Osteoblast (primary cell): ENCODE measurements at regions not wholly inside any gene's neighbourhood (a gene's known extent, or its start where the extent isn't known, plus 50 kb on each side); places are given as distances from the start of the nearest gene placed in this dataset.

Experiments used
- DNase-seq: peaks from one replicate; pipeline ENCODE4 v3.0.0; 2011; ENCODE audit warnings: low spot score, mixed read lengths; ENCODE audit not compliant: insufficient read length; ENCODE audit errors: missing footprints
- H2AFZ ChIP-seq: 2 replicates; pipeline ENCODE4 v1.6.0; 2011; ENCODE audit warnings: mild to moderate bottlenecking, low read length
- H3K27ac ChIP-seq: 2 replicates; pipeline ENCODE4 v1.5.1; 2011; ENCODE audit warnings: mild to moderate bottlenecking, low read depth, low read length, moderate library complexity
- H3K27me3 ChIP-seq: 2 replicates; pipeline ENCODE4 v1.6.0; 2012; ENCODE audit warnings: mild to moderate bottlenecking, control low read depth, inconsistent platforms, low read length, moderate library complexity; ENCODE audit not compliant: insufficient read depth
- H3K36me3 ChIP-seq: 2 replicates; pipeline ENCODE4 v1.5.1; 2011; ENCODE audit warnings: mild to moderate bottlenecking, low read length, control low read depth, moderate library complexity; ENCODE audit not compliant: insufficient read depth
- H3K4me1 ChIP-seq: 2 replicates; pipeline ENCODE4 v1.5.1; 2011; ENCODE audit warnings: mild to moderate bottlenecking, low read length, control low read depth, moderate library complexity; ENCODE audit not compliant: insufficient read depth
- H3K4me2 ChIP-seq: 2 replicates; pipeline ENCODE4 v1.6.0; 2011; ENCODE audit warnings: mild to moderate bottlenecking, low read length; ENCODE audit not compliant: insufficient read depth
- H3K4me3 ChIP-seq: fragments of 200-600 bp; sonication (generic); 3 replicates; pipeline ENCODE4 v1.5.1; 2012; ENCODE audit warnings: mild to moderate bottlenecking, low read length, inconsistent platforms; ENCODE audit not compliant: insufficient read depth
- H3K79me2 ChIP-seq: 2 replicates; pipeline ENCODE4 v1.6.0; 2012; ENCODE audit warnings: mild to moderate bottlenecking, low read length, control low read depth, inconsistent platforms; ENCODE audit not compliant: insufficient read depth
- H3K9me3 ChIP-seq: 2 replicates; pipeline ENCODE4 v1.5.1; 2011; ENCODE audit warnings: low read depth, low read length, control low read depth
- H4K20me1 ChIP-seq: 2 replicates; pipeline ENCODE4 v1.6.0; 2012; ENCODE audit warnings: mild to moderate bottlenecking, low read length, control low read depth; ENCODE audit not compliant: insufficient read depth
- TF ChIP-seq, protein P1 (sequence below): IDR thresholded peaks from 2 replicates; pipeline ENCODE4 v1.5.1; 2011; ENCODE audit warnings: mild to moderate bottlenecking, low read depth, low read length, moderate library complexity; ENCODE audit errors: extremely low read depth

DNA sequence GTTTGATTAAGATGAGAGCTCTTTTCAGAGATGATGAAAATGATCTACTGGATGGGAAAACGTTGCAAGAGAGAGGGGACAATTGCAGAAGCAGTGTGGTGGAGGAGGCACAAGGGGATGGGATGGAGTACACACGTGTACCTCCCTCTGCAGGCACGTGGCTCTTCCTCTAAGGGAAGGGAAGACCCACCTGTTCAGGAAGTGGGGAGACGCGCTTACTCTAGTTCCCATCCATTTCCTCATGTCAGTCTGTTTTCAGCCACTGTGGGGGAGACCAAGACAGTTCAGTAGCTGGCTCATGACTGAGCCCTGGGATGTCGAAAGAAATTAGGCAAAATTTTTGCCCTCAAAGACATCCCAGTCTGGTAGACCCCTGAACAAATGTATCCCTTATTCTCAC, 619.2 kb upstream of the CLINT1 start:
- Histone ChIP-seq H3K79me2 (no peaks in the 10 kb centered on the region), H3K36me3 (no peaks in the 10 kb centered on the region), H2AFZ (no peak overlapping the region), H3K4me2 (no peak overlapping the region), H3K27me3 (peaks cover 24% of the 10 kb centered on the region), H3K4me1 (no peaks in the 10 kb centered on the region), H3K4me3 (no peak overlapping the region), H3K27ac (no peak overlapping the region), H3K9me3 (no peaks in the 10 kb centered on the region), H4K20me1 (no peaks in the 10 kb centered on the region)
- DNase-seq = no peak
- TF ChIP-seq, protein P1, sequence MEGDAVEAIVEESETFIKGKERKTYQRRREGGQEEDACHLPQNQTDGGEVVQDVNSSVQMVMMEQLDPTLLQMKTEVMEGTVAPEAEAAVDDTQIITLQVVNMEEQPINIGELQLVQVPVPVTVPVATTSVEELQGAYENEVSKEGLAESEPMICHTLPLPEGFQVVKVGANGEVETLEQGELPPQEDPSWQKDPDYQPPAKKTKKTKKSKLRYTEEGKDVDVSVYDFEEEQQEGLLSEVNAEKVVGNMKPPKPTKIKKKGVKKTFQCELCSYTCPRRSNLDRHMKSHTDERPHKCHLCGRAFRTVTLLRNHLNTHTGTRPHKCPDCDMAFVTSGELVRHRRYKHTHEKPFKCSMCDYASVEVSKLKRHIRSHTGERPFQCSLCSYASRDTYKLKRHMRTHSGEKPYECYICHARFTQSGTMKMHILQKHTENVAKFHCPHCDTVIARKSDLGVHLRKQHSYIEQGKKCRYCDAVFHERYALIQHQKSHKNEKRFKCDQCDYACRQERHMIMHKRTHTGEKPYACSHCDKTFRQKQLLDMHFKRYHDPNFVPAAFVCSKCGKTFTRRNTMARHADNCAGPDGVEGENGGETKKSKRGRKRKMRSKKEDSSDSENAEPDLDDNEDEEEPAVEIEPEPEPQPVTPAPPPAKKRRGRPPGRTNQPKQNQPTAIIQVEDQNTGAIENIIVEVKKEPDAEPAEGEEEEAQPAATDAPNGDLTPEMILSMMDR = no peak

DNA sequence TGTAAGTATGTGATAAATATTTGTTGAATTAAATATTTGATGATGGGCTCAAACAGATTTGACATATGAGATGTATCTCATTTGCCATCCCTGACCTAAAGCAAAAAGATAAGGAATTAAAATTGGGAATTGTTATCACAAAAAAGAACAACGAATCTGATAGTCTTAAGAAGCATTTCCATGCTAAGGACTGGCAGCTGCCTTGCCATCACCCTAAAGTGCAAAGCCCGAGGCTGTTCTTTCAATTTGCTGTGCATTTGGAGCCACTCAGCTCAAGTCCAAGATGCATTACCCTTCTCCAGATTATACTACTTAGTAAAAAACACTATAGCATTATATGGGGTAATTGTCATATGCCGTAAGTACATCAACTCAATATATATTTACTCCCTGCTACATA, 618.3 kb upstream of the CLINT1 start:
- peaks cover 23% of the 10 kb centered on the region for H3K27me3 ChIP-seq
- H3K36me3 ChIP-seq = no peaks in the 10 kb centered on the region
- H3K9me3 ChIP-seq = no peaks in the 10 kb centered on the region
- no peak overlapping the region for H2AFZ ChIP-seq
- no peak for DNase-seq
- H3K79me2 ChIP-seq = no peaks in the 10 kb centered on the region
- TF ChIP-seq, protein P1 = no peak
- no peak overlapping the region for H3K27ac ChIP-seq
- H3K4me1 ChIP-seq = no peaks in the 10 kb centered on the region
- no peaks in the 10 kb centered on the region for H4K20me1 ChIP-seq
- no peak overlapping the region for H3K4me3 ChIP-seq
- H3K4me2 ChIP-seq = no peak overlapping the region

DNA sequence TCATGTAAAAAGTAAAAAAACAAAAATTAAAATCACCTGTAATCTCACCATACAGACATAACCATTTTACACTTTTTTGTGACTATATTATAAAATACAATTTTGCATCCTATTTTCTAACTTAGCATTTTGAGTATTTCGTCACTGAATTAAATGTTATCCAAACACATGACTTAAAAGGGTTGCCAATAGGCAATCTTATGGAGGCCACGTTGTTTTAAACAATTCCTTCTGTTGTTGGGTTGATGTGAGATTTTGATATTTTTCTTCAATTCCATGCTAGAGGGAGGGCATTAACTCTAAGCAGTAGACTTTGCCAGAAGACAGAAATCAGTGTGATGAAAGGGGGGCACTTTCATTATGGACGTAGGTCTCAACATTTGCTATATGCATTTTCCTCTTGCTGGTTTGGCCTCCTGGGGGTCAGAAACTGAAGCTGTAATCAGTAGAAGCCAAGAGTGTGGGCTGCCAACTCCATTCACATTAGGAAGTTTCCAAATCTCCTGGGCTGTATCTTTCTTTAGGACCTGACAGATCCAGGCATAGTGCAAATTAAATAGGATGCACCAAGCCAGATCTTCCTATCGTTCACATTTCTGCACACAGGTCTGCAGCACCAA, 614.2 kb upstream of the CLINT1 start:
- no peaks in the 10 kb centered on the region for H3K79me2 ChIP-seq
- H3K4me2 ChIP-seq = no peak overlapping the region
- no peak overlapping the region for H3K27ac ChIP-seq
- H3K4me3 ChIP-seq = no peak overlapping the region
- no peak overlapping the region for H2AFZ ChIP-seq
- H4K20me1 ChIP-seq = no peaks in the 10 kb centered on the region
- peaks cover 18% of the 10 kb centered on the region for H3K27me3 ChIP-seq
- H3K36me3 ChIP-seq = no peaks in the 10 kb centered on the region
- no peaks in the 10 kb centered on the region for H3K4me1 ChIP-seq
- TF ChIP-seq, protein P1 = no peak
- H3K9me3 ChIP-seq = no peaks in the 10 kb centered on the region
- DNase-seq = no peak

DNA sequence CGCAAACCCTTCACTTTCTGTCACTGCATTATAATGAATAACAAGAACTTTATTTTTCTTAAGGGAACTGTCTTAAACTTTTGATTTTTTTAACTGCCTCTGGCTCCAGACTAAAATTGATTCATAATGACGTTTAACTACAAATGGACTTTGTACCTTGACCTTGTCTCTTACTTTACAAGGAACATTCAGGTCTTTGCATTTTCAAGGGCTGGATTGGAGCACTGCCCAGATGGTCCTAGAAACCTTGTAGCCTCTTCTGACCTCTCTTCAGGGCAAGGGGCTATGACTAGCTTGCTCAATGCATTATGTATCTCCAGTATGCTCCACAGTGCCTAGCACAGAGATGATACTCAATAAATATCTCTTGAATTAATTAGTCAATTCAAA, 612.6 kb upstream of the CLINT1 start:
- DNase-seq = no peak
- Histone ChIP-seq H3K27me3 (peaks cover 12% of the 10 kb centered on the region), H3K4me1 (no peaks in the 10 kb centered on the region), H2AFZ (no peak overlapping the region), H3K4me3 (no peak overlapping the region), H3K36me3 (no peaks in the 10 kb centered on the region), H3K9me3 (no peaks in the 10 kb centered on the region), H4K20me1 (no peaks in the 10 kb centered on the region), H3K79me2 (no peaks in the 10 kb centered on the region), H3K4me2 (no peak overlapping the region), H3K27ac (no peak overlapping the region)
- TF ChIP-seq, protein P1 = no peak
